Endothelial cell of umbilical vein (primary cell): ENCODE measurements at regions not wholly inside any gene's neighbourhood (a gene's known extent, or its start where the extent isn't known, plus 50 kb on each side); places are given as distances from the start of the nearest gene placed in this dataset.

ENCODE experiments used
- BruUV-seq: library from RNA; stranded (reverse); fragments of 400-500 nt; replicated peaks from 2 replicates; lab custom pipeline; 2021; lab: Mats Ljungman, UMichigan
- CTCF ChIA-PET: fragments of 300-600, 350-600 bp; sonication (Branson Sonifier 250); formaldehyde crosslinking; loops from one replicate; lab custom pipeline; 2021; ENCODE audit warnings: antibody characterized with exemption, inconsistent platforms; lab: Charles Lee
- POLR2A ChIA-PET: fragments of 300-600, 350-600 bp; sonication (Branson Sonifier 250); formaldehyde crosslinking; loops from one replicate; lab custom pipeline; 2021; ENCODE audit warnings: antibody characterized with exemption, inconsistent platforms; lab: Charles Lee
- DNase-seq: peaks from one replicate; pipeline ENCODE4 v3.0.0-alpha.2; 2011; ENCODE audit warnings: low read depth, low spot score
- FAIRE-seq: peaks from 2 replicates; lab custom pipeline; 2011; peaks lifted over from hg19 to GRCh38; lab: Jason Lieb, UNC
- H2AFZ ChIP-seq: 2 replicates; pipeline ENCODE4 v1.6.0; 2012; ENCODE audit warnings: low read depth, low read length, control low read depth, inconsistent platforms
- H3K27ac ChIP-seq: 2 replicates; pipeline ENCODE4 v1.5.1; 2011; ENCODE audit warnings: low read depth, mild to moderate bottlenecking, control low read depth, low read length, moderate library complexity; ENCODE audit not compliant: insufficient read depth
- H3K27me3 ChIP-seq, 2 experiments: 2 replicates each; pipeline versions ENCODE4 v1.6.0 to v1.6.1; 2011; ENCODE audit warnings: low read length in 2 of 2, mixed read lengths in 1 of 2; ENCODE audit not compliant: control insufficient read depth in 2 of 2, insufficient read depth in 2 of 2
- H3K36me3 ChIP-seq, 2 experiments: 2 replicates in 1 of 2; 3 replicates in 1 of 2; pipeline ENCODE4 v1.5.1; 2011; ENCODE audit warnings: low read length in 2 of 2, mild to moderate bottlenecking in 1 of 2, moderate library complexity in 1 of 2; ENCODE audit not compliant: control insufficient read depth in 2 of 2, insufficient read depth in 2 of 2; ENCODE audit errors: extremely low read depth in 1 of 2
- H3K4me1 ChIP-seq: 3 replicates; pipeline ENCODE4 v1.5.1; 2011; ENCODE audit warnings: mild to moderate bottlenecking, low read length; ENCODE audit not compliant: control insufficient read depth, insufficient read depth; ENCODE audit errors: extremely low read depth
- H3K4me2 ChIP-seq: 2 replicates; pipeline ENCODE4 v1.6.1; 2011; ENCODE audit warnings: low read length, control low read depth, mixed read lengths; ENCODE audit not compliant: insufficient read depth
- H3K4me3 ChIP-seq, 3 experiments: fragments of 200-600 bp in 1 of 3; sonication (generic), shearing (Covaris generic) in 1 of 3; replicated peaks in 1 of 3; 2 replicates each; pipeline ENCODE4 v1.5.1; 2011 to 2016; ENCODE audit warnings: control low read depth in 3 of 3, low read length in 3 of 3, mild to moderate bottlenecking in 2 of 3, inconsistent platforms in 1 of 3, low read depth in 1 of 3, moderate library complexity in 1 of 3; ENCODE audit not compliant: insufficient read depth in 1 of 3
- H3K79me2 ChIP-seq: 2 replicates; pipeline ENCODE4 v1.6.0; 2012; ENCODE audit warnings: low read length, inconsistent platforms; ENCODE audit not compliant: control insufficient read depth, insufficient read depth
- H3K9ac ChIP-seq: replicated peaks from 2 replicates; pipeline ENCODE3; 2011; ENCODE audit warnings: low read length, control low read depth; ENCODE audit not compliant: insufficient read depth; ENCODE audit errors: extremely low read depth
- H3K9me1 ChIP-seq: replicated peaks from 3 replicates; pipeline ENCODE4 v1.6.0; 2011; ENCODE audit warnings: mild to moderate bottlenecking, low read length; ENCODE audit not compliant: control insufficient read depth, insufficient read depth; ENCODE audit errors: extremely low read depth
- H3K9me3 ChIP-seq: replicated peaks from 2 replicates; pipeline ENCODE4 v1.5.1; 2012; ENCODE audit warnings: low read length, inconsistent platforms; ENCODE audit not compliant: control insufficient read depth, insufficient read depth
- H4K20me1 ChIP-seq: replicated peaks from 2 replicates; pipeline ENCODE3; 2011; ENCODE audit warnings: mild to moderate bottlenecking, low read length; ENCODE audit not compliant: control insufficient read depth, insufficient read depth; ENCODE audit errors: extremely low read depth
- EZH2 ChIP-seq: IDR thresholded peaks from 2 replicates; pipeline ENCODE4 v1.6.1; 2012; ENCODE audit warnings: borderline replicate concordance, low read depth, mild to moderate bottlenecking, moderate library complexity, low read length, inconsistent platforms; ENCODE audit not compliant: severe bottlenecking
- FOS ChIP-seq: IDR thresholded peaks from 2 replicates; pipeline ENCODE4 v1.6.1; 2011; ENCODE audit warnings: mild to moderate bottlenecking, low read length, moderate library complexity, borderline replicate concordance; ENCODE audit not compliant: insufficient read depth
- GATA2 ChIP-seq: IDR thresholded peaks from 2 replicates; pipeline ENCODE4 v1.7.0; 2011; ENCODE audit warnings: low read depth, mild to moderate bottlenecking, moderate library complexity, mixed read lengths, low read length; ENCODE audit not compliant: insufficient read length, insufficient read depth
- JUN ChIP-seq: IDR thresholded peaks from 2 replicates; pipeline ENCODE4 v1.6.1; 2011; ENCODE audit warnings: borderline replicate concordance, low read depth; ENCODE audit not compliant: insufficient read length, insufficient read depth
- MYC ChIP-seq: IDR thresholded peaks from one replicate; pipeline ENCODE4 v1.6.1; 2011; ENCODE audit warnings: mild to moderate bottlenecking, low read depth, low read length
- POLR2A ChIP-seq: IDR thresholded peaks from 2 replicates; pipeline ENCODE4 v1.6.1; 2012; ENCODE audit warnings: low read depth, mild to moderate bottlenecking, control low read depth, low read length
- POLR2AphosphoS5 ChIP-seq: IDR thresholded peaks from 2 replicates; pipeline ENCODE4 v1.6.1; 2012; ENCODE audit warnings: low read depth, mild to moderate bottlenecking, control low read depth, low read length, moderate library complexity; ENCODE audit not compliant: insufficient read depth
- dilution Hi-C: fragments of 300-500 bp; cut with MboI; formaldehyde crosslinking; loops from one replicate; pipeline ENCODE4 v1.15.0; 2019; ENCODE audit warnings: low sequenced_read_pairs; ENCODE audit not compliant: extremely low pct_ligation_motif_present
- intact Hi-C: fragments of 100-400 bp; cut with micrococcal nuclease; formaldehyde crosslinking; loops from one replicate; pipeline ENCODE4 v1.10.0; 2022
- TF ChIP-seq, protein P1 (sequence below), 2 donors: IDR thresholded peaks; 1 replicate in 1 of 2; 2 replicates in 1 of 2; pipeline ENCODE4 v1.5.1; 2011; ENCODE audit warnings: low read length in 2 of 2, mild to moderate bottlenecking in 2 of 2, moderate library complexity in 2 of 2, control low read depth in 1 of 2, inconsistent platforms in 1 of 2, low read depth in 1 of 2; ENCODE audit not compliant: insufficient read depth in 1 of 2; ENCODE audit errors: extremely low read depth in 1 of 2
- TF ChIP-seq, protein P2 (sequence below): IDR thresholded peaks from 2 replicates; pipeline ENCODE4 v1.6.1; 2011; ENCODE audit not compliant: insufficient read depth, insufficient read length

DNA sequence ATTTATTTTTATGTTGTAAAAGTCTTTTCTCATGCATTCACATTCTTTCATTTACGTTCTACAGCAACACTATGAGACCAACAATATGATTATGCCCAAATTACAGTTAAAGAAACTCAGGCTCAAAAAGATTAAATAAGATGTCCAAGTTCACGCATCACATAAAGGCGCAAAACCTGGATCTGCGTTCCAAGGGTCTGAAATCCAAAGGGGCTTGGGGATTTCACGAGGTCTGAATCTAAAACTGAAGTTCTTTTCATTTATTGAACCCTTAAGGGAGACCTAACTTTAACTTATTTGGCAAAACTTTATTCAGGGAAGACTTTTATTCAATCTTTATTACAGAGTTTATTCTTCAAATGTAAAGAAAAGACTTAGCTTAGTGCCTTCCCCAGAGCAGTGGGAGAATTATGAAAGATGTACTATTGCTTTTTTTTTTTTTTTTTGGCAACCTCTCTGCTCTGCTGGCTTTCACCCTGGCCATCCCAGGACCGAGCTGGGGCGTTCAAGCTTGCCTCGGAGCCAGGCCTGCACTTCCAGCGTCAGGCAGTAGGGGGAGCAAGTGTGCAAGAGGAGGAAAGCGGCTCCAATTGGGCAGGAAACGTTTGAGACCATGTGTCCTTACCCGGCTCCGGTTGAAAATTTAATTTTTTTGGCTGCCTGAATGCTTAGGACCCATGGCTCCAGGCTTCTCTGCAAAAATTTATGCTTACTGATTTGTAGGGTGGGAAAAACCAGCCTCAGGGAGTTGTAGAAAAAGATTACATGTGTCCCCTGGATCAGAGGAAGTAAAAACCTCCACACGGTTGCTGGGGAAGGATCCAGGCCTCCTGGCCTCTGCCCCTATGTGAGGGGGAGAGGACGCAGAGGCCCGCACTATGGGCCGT, 344.3 kb upstream of the KLF3 start:
- H3K4me1 ChIP-seq, result peaks cover 16% of the 10 kb centered on the region
- ChIA-PET POLR2A (interaction anchor here (0.6 to 1.6 kb wide), 6 partner anchors 9 to 379 kb away, joined by 3 to 6 read pairs (median 4); no protein-coding TSS in a partner anchor), CTCF (interaction anchor here (0.6 to 3.6 kb wide), 60 partner anchors 9 to 463 kb away, joined by 3 to 63 read pairs (median 4); no protein-coding TSS in a partner anchor)
- no peaks in the 10 kb centered on the region for H3K79me2 ChIP-seq
- BruUV-seq, result TSS peak; percentile 30
- H3K4me3 ChIP-seq, result peak overlapping the region in 1 of 3 experiments; percentile 41
- no peaks in the 10 kb centered on the region for H3K27me3 ChIP-seq
- peak; percentile 89 for DNase-seq
- peak overlapping the region; percentile 90 for H2AFZ ChIP-seq
- no peaks in the 10 kb centered on the region for H3K9me3 ChIP-seq
- H3K4me2 ChIP-seq, result peak overlapping the region; percentile 70
- H3K27ac ChIP-seq, result peak overlapping the region; percentile 67
- H3K36me3 ChIP-seq, result no peaks in the 10 kb centered on the region
- no peaks in the 10 kb centered on the region for H3K9me1 ChIP-seq
- H3K9ac ChIP-seq, result peak overlapping the region; percentile 28
- FAIRE-seq, result peak; percentile 89
- no peak for TF ChIP-seq GATA2
- TF ChIP-seq, protein P1, sequence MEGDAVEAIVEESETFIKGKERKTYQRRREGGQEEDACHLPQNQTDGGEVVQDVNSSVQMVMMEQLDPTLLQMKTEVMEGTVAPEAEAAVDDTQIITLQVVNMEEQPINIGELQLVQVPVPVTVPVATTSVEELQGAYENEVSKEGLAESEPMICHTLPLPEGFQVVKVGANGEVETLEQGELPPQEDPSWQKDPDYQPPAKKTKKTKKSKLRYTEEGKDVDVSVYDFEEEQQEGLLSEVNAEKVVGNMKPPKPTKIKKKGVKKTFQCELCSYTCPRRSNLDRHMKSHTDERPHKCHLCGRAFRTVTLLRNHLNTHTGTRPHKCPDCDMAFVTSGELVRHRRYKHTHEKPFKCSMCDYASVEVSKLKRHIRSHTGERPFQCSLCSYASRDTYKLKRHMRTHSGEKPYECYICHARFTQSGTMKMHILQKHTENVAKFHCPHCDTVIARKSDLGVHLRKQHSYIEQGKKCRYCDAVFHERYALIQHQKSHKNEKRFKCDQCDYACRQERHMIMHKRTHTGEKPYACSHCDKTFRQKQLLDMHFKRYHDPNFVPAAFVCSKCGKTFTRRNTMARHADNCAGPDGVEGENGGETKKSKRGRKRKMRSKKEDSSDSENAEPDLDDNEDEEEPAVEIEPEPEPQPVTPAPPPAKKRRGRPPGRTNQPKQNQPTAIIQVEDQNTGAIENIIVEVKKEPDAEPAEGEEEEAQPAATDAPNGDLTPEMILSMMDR (IDR thresholded peaks at IDR 0.05; ENCODE audit: extremely low read depth in 1 of 2, insufficient read depth in 1 of 2, low read depth in 1 of 2, low read length in 2 of 2), result peak; percentile 97 to 98
- dilution Hi-C loops, result no loop called here
- no peaks in the 10 kb centered on the region for H4K20me1 ChIP-seq
- intact Hi-C loops, result loop anchor here (1.0 kb wide), 5 partner anchors 130 to 412 kb away; no protein-coding TSS in a partner anchor

DNA sequence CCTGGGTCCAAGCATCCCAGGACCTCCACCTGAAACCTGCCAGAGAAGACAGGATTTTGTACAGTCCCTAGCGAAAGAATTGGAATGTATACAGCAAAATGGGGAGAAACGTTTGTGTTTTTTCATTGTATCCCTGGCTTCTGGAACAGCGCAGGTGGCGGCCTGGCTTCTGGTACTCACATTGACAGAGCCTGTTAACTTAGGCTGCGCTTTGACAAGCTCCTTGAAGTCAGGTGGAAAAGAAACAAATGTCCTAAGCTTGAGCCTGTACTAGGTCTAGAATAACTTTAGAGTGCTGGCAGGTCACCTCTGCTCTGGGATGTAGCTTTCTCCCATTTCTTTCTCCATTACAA, 343.7 kb upstream of the KLF3 start:
- Histone ChIP-seq H3K27me3 (no peaks in the 10 kb centered on the region), H2AFZ (peak overlapping the region; percentile 52), H3K9ac (no peak overlapping the region), H3K9me1 (no peaks in the 10 kb centered on the region), H3K4me1 (peaks cover 16% of the 10 kb centered on the region), H3K4me2 (no peak overlapping the region), H4K20me1 (no peaks in the 10 kb centered on the region), H3K27ac (no peak overlapping the region), H3K4me3 (no peak overlapping the region), H3K36me3 (no peaks in the 10 kb centered on the region), H3K9me3 (no peaks in the 10 kb centered on the region), H3K79me2 (no peaks in the 10 kb centered on the region)
- no peak for TF ChIP-seq POLR2AphosphoS5
- no peak for TF ChIP-seq POLR2A
- TF ChIP-seq EZH2, result no peak
- no peak for TF ChIP-seq GATA2
- no peak for TF ChIP-seq FOS
- no peak for TF ChIP-seq MYC
- TF ChIP-seq, protein P2, sequence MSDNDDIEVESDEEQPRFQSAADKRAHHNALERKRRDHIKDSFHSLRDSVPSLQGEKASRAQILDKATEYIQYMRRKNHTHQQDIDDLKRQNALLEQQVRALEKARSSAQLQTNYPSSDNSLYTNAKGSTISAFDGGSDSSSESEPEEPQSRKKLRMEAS, result no peak
- TF ChIP-seq, protein P1 (IDR thresholded peaks at IDR 0.05; ENCODE audit: extremely low read depth in 1 of 2, insufficient read depth in 1 of 2, low read depth in 1 of 2, low read length in 2 of 2), result no peak
- no peak for TF ChIP-seq JUN
- intact Hi-C loops (no loop called here), dilution Hi-C loops (no loop called here)
- CTCF ChIA-PET, result interaction anchor here (0.9 to 3.6 kb wide), 24 partner anchors 9 to 439 kb away, joined by 3 to 63 read pairs (median 6); no protein-coding TSS in a partner anchor
- no peak for DNase-seq
- no TSS peak for BruUV-seq
- no peak for FAIRE-seq
- POLR2A ChIA-PET, result interaction anchor here (0.7 kb wide), 4 partner anchors 33 to 378 kb away, joined by 3 to 6 read pairs (median 4); no protein-coding TSS in a partner anchor
